NCI-H2196 (cell line): ENCODE measurements at regions not wholly inside any gene's neighbourhood (a gene's known extent, or its start where the extent isn't known, plus 50 kb on each side); places are given as distances from the start of the nearest gene placed in this dataset.
A peak's percentile ranks its signal among the peaks of the same experiment; 100 is the strongest.

Source experiments
- DNase-seq: peaks from one replicate; lab custom pipeline; 2025; ENCODE audit not compliant: unreplicated experiment; lab: John Stamatoyannopoulos, UW

GRCh38 chr2:183607995-183608394 lies 483.8 kb downstream of the NUP35 start:
- no peak for DNase-seq

DNA sequence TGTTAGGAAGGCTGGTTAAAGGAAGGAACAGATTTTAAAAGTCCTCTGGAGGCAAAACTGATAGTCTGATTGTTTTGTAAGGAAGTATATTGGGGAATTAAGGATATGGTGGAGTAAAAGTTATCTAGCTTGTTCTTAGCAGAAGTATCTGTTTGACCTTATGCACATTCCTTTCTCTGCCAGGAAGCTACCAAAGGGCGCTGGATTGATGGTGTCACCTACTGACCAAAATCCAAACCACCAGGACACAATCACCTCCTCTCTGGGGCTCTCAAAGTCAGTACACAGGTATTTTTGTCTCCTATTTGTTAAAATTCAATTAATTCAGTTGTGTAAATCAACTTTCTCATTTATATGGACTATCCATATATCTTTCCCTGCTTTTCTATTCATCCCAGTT lies 484.5 kb downstream of the NUP35 start:
- DNase-seq = no peak

- no peak for DNase-seq
Measured at GRCh38 chr2:183610724-183611123, 486.5 kb downstream of the NUP35 start.

- peak; percentile 4 for DNase-seq
Measured at GRCh38 chr2:183614799-183615435, 490.7 kb downstream of the NUP35 start.

DNA sequence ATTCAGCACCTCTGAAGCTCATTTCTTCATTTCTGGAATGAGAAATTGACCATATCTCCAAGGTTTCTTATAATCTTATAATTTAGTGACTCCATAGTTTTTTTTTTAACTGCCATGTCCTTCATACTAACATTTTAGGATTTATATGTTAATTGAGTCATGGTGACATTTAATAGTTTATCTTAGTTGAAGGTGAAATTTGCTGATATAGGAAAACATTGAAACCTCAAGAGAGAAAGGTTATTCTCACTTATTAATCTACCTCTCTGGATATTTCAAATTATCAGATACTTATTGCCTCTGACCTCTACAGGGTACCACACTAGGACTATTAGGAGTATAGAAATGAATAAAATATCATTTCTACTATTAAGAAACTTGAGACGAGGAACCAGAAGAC lies 499.0 kb downstream of the NUP35 start:
- DNase-seq = no peak

GRCh38 chr2:183630964-183631363 lies 506.7 kb downstream of the NUP35 start:
- no peak for DNase-seq

- no peak for DNase-seq
Measured at GRCh38 chr2:183656121-183656520, 531.9 kb downstream of the NUP35 start.

DNA sequence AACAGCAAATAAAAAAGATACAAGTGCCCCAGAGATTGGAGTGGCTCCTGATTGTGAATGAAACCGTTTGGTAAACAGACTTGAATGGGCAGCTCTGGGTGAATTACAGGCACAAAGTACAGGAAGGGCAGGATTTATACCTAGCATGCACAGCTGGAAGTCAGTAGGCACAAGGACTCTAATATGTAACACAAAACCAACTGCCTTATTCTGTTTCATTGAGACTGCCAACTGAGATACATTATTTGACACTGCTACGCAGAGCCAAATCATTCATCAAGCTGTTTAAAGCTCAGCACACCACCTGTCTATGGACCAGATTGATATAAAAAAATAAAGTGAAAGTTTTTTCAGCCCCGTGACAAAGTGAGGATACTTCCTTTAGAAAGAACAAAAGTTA lies 541.2 kb downstream of the NUP35 start:
- peak; percentile 87 for DNase-seq

GRCh38 chr2:183666031-183666430 lies 541.8 kb downstream of the NUP35 start:
- DNase-seq = no peak

- no peak for DNase-seq
Measured at GRCh38 chr2:183671233-183671632, 547.0 kb downstream of the NUP35 start.

DNA sequence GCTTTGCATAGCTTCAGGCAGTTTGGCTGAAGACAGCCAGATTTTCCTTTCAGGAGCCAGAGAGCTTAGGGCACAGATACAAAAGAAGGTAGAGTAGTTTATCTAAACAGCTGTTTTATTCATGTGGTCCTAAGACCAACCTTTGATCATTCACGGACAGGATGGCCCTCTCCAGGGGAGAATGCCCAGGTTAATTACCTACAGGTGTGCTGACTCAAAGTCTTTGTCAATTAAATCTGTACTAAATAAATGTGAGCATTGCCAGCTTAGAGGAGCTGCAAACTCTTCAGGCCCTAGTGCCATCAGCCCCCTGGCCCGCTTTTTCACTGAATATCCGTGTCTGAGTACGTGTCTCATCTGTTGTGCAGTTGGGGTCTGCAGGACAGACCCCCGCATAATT lies 554.7 kb downstream of the NUP35 start:
- no peak for DNase-seq

DNA sequence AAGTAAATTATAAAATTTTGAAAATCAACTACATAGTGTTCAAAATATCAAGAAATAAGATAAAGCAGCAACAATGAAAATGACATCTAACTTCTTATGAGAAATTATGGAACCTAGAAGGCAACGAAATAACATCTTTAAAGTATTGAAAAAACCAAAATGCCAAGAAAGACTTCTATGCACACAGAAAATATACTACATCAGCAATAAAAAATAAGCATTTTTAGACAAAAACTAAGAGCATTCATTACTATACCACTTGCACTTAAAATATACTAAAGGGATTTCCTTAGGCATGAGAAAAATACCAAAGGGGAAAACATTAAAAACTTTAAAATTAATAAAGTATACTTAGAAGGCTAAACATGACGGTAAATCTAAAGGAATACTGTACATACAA lies 556.3 kb downstream of the NUP35 start:
- DNase-seq = no peak

DNA sequence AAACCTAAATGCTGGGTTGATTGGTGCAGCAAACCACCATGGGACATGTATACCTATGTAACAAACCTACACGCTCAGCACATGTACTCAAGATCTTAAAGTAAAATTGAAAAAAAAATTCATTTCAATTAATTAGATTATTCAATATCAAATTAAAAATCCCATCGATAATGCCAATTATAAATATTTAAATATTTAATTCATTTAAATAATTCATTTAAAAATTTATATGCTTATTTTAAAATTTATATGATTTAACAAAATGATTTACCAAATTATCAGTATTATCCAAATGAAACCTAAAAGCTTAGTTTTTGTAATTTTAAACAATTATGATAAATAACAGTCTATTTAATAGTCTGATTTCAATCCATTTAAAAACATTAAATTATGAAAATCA lies 560.4 kb downstream of the NUP35 start:
- DNase-seq = no peak

DNA sequence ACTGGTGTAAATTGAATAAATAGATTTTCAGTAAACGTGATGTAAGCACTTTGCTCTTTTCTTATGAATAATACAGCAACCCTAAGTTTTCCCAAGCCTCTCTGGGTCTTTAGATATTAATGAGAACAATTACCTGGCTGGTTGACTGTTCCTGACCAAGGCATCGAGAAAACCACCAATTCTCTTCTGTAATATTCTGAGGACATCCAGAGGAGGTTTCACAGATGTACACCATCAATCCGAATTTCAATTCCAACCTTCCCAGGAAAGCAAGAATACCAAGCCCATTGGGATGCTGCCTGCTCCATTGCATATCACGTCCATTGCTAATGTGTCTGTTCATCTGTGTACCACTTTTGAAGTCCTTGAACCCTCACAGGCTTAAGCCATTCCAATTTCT lies 571.8 kb downstream of the NUP35 start:
- DNase-seq = no peak

DNA sequence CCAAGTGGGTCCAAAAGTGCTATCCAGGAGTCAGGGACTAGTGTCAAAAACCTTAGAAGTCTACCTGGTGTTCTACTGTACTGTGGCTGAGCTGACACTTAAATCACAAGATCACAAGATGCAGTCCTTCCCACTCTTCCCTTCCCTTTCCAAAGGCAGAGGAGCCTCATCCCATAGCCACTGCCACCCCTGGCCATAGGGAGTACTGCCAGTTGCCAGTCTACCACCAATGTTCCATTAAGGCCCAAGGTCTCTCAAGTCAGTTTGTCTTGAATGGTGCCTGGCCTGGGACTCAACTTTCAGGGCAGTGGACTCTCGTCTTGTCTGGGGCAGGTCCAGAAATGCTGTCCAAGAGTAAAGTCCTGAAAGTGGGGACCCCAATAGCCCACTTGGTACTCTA lies 585.6 kb downstream of the NUP35 start:
- DNase-seq = no peak

DNA sequence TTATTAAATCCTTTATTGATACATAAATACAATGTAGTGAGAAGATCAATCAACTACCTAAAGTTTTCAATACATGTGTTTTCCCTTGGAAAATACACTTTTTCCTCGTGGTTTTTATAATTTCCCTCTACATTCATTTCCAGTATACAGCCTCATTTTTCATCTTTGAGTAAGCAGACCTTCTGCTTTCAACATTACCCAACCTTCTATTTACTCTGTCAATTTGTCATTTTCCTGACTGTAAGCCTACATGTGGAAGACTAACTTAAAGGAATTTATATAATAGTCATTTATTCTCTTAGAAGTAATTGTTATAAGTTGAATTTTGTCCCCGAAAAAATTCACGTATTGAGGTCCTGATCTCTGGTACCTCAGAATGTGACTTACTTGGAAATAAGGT lies 594.0 kb downstream of the NUP35 start:
- no peak for DNase-seq

GRCh38 chr2:183723278-183723677 lies 599.0 kb downstream of the NUP35 start:
- no peak for DNase-seq

DNA sequence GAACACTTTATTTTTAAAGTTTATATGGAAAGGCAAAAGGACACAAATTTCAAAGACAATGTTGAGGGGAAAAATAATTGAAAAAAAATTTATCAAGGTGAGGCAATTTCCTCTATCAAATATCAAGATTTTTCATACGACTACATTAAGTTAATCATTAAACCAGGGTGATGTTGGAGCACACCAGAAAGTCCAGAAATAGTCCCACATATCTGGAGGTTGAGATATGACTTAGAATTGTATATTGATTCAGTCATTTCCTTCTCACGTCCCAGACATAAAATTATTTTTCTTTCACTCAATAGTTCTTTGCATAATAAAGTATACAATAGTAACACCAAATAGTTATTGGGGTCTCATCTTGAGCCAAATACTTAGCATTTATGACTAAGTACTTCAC lies 605.1 kb downstream of the NUP35 start:
- DNase-seq = no peak

GRCh38 chr2:183740241-183740640 lies 616.0 kb downstream of the NUP35 start:
- DNase-seq = no peak

DNA sequence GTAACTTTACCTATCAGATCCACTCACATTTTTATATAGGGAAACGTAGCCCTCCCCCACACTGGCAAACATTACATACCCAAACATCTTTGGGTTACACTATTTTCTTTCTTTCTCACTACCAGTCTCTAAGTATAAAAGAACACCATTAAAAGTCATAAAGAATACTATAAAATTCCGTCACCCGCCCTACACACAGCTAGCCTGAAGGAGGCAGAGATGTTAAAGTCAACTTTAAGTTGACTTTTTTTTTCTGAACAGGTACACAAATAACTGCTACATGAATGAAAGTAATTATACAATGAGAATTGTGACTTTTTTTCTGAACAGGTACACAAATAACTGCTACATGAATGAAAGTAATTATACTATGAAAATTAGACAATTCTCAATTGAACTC lies 628.3 kb downstream of the NUP35 start:
- no peak for DNase-seq

DNA sequence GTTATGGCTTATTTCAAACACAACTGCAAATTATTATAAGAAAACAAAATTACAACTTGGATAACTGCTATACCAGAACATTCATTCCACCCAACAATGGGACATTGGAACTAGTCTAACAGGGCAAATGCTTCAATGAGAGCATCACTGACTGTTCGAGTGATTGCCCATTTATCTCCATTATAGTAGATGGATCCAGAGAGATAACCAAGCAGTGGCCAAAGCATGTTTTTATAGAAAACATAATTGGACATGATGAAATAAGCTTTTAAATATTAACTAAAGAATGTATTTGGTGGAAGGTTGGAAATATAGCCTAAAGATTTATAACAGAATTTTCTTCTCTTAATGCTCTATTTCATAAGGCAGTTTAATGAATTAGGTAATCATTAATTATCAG lies 634.8 kb downstream of the NUP35 start:
- DNase-seq = no peak

- no peak for DNase-seq
Measured at GRCh38 chr2:183773775-183774174, 649.5 kb downstream of the NUP35 start.

DNA sequence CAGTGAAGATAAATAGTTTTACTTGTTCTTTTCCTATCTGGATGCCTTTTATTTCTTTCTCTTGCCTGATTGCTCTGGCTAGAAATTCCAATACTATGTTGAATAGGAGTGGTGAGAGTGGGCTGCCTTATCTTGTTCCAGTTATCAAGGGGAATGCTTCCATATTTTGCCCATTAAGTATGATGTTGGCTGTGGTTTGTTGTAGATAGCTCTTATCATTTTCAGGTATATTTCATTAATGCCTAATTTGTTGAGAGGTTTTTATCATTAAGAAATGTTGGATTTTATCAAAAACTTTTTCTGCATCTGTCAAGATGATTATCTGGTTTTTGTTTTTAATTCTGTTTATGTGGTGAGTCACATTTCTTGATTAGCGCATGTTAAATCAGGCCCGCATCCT lies 655.8 kb downstream of the NUP35 start:
- no peak for DNase-seq

DNA sequence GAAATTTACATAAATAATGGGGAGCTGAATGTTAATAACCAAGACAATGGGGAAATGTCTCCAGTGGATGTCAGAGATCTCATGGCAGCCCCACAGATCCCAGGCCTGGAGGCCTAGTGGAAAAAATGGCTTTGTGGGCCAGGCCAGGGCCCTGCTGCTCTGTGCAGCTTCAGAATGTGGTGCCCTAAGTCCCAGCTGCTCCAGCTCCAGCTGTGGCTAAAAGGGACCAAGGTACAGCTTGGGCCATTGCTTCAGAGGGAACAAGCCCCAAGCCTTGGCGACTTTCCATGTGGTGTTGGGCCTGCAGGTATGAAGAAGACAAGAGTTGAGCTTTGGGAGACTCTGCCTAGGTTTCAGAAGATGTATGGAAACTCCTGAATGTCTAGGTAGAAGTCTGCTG lies 658.2 kb downstream of the NUP35 start:
- DNase-seq = no peak
